Globus pallidus (tissue), 1 donor: ENCODE measurements at regions not wholly inside any gene's neighbourhood (a gene's known extent, or its start where the extent isn't known, plus 50 kb on each side); places are given as distances from the start of the nearest gene placed in this dataset.
"Not testable (repeated sequence)": the region's sequence is repeated elsewhere in the genome, so short reads cannot be mapped to it uniquely, and the experiment has no call there.

Experiments used
- DNase-seq: peaks from one replicate; pipeline ENCODE4 v3.0.0-alpha.2; 2015; ENCODE audit warnings: low spot score

DNA sequence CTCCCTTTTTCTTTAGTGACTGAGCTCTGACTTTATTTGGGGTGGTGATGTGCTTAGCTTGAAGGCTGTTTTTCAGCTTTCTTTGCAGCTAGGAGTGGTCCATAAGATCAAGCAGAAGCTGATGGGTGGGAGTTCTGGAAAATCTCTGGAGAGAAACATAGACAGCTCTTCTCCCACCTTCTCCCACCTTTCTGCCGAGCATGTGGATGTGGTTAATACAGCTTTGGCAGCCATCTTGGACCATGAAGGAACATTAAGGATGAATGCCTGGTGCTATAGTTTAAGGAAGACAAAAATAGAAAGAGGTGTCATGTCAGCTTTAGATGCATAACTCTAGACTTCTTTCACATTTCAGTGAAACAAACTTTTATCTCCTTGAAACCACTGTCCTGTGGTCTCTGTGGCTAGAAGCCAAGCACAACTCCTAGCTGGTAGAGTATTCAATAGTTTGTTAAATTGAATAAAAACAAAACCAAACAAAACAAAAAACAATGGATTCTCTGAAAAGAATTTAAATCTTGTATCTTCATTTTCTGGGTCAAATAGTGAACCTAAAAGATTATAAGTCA lies 203.6 kb upstream of the SESN3 start:
- no peak for DNase-seq

DNA sequence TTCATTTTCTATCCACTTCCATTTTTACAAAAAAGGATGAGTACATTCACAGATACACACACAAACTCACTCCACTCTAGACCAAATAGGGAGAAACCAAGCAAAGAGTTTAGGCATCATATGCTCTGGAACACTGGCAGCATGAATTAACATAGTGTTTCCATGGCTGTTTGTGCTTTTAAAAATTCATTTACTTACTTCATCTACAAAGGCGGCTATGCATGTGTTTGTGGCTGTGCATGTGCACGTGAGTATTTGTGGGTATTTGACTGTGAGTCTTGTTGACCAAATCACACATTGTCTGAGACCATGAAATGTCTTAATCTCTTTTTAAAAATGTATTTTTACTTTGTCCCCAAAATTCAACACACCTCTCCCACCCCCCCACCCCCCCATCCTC lies 203.0 kb upstream of the SESN3 start:
- DNase-seq = no peak

DNA sequence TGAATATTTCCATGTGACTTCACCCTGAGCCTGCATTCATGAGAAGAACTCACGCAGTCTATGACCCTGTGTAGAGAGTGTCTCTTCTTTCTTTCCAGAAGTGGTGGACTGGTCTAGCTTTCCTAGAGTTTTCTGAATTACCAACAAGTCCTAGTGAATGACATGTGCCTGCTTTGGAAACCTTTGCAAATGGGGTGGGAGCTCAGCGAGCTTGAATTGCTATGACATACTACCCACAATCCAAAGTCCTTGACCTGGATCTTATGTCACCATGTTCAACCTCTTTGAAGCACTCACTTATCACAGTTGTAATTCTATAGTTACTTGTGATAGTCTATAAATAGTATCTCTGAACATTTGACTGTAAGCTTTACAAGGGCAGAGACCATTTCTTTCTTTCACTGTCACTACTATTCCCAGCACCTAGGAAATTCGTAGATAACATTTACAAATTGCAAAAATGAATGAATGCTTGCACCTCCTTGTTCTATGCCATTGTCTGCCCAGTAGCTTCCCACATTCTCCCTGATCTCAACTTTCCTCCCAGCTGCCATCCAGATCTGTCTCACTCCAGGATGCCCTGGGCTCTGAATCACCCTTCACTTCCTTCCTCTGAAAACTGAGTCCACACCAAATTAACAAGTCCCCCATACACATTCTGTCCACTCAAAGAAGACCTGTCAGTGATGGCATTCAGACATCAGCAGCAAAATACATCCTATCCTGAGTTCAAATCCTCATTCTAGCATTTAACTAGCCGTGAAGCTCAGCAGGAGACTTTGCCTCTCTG lies 201.9 kb upstream of the SESN3 start:
- DNase-seq = no peak

DNA sequence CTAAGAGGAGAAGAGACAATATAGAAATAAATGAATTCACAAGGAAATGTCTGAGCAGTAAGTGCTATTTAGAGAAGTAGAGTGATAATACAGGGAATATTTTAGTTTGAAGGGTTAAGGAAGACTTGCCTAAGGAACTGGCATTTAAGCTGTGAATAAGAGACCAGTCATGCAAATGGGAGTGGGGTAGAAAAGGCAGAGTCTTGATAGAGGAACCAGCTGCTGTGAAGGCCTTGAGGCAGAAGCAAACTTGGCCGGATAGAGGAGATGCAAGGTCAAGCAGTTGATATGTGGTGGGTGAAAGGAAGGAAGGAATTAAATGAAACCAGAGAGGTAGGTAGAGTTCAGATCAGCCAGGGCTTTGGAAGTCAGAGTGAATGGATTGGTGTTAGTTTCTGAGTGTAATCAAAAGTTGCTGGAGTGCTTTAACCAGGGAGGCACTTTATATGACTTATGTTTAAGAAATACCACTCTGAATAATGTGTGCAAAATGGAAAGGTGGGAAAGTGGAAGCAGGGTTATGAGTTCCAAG lies 198.4 kb upstream of the SESN3 start:
- DNase-seq = no peak

DNA sequence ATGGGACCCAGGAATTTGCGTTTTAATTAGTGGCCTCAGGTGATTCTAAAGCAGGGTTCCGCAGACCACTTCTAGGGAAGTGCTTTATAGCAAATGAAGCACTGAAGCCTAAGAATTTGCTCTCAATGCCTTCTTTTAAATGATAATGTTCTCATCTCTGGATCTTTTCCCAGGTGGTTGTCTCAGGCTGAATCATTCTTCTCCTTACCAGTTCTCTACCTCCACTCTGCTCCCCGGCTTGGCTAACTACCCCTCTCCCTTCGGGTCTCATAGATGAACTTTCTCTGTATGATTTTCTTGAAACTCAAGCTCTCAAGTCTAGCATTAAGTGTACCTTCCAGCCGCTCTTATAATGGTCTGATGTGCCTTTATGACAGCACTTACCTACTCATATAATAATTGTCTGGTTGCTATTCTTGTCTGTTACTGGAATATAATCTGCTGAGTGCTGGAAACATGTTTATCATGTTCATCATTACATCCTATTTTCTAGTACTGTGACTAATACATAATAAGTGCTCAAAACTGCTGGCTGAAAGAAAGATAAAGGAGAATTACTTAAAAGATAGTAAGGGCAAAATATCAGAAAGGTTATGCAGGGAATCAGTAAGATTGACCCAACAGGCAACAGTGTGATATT lies 195.9 kb upstream of the SESN3 start:
- no peak for DNase-seq

DNA sequence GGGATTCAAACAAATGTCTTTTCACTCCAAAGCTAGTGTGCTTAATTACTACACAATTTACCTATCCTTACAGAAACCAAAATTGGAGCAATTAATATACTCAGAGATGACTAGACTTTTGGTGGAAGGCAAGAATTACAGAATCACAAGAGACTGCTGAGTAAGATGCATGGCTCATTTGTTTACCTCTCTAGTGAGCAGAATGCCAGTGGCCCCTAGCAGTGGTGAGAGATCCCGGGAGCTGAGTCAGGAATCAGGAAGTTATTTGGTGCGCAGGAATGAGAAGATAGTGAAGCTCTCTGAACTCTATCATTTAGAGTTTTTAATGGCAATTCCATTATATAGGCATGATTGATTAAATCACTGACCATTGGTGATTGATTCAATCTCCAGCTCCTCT lies 188.9 kb upstream of the SESN3 start:
- DNase-seq = no peak

DNA sequence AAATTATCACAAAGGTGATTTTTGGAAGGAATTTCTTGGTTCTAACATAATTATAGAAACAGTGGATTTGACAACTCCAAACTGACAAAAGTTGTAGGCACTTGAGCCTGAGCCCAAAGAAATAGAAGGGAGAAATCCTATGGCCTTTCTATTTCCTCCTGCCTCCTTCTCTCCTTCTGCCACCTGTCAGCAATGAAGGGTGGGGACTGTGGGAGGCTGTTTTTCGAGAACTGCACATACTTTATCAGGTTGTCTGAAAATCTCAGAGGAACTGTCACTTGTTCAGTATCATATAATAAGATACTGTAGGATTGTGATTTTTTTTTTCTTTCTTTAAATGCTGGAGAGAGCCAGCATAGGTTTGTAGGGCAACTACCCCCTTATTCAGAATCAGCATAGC lies 187.9 kb upstream of the SESN3 start:
- no peak for DNase-seq

DNA sequence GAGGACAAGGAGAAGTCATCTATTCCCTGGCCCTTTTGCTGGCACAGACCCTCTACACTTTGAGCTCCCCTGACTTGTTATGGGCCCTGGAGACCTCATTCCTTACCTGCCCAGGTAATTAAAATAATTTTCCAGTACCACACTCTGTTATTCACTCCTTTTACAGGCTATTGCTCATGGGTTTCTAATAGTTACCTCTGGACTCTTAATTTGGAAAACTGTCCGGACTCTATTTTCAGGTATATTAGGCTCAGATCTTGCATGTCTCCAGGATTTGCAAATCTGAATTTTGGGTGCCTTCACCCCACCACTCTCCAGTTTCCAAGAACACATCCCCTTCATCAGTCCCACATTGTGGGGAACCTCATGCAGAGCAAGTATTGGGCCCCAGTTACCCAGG lies 186.8 kb upstream of the SESN3 start:
- no peak for DNase-seq

DNA sequence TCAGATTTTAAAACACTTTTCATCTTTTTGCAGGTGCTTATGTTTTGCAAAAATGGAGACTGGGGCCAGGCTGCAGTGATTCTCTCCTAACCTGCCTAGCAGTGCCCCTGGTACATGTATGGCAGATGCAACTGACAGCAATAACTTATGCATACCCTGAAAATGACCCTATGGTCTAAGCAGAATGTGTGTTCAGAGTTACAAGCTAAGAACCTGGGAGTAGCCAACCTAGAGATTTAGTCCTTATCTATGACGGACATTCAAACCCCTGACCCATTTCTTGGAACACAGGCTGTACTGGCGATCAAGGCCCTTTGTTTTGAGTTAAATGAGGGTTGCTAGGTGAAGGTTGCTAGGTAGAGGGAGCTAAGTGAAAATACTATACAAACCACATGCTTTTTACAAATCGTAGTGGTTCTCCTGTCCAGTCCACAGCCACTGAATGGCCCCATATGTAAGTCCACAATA lies 184.9 kb upstream of the SESN3 start:
- no peak for DNase-seq

DNA sequence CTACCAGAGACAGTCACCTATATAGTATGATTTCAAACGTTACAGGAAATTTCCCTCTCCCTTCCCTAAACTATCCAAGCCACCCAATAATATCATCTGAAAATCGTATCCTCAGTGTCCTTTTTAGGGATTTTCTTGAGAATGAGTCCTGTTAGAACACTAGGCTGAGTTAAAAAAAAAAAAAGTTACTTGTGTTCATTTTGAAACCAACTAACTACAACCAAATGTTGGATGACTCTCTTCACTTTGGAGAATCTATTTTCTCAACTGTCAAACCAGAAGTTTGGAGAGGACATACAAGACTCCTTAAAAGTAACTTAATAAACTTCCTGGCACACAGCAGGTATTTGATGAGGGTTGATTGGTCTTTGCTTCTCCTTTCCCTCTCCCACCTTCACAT lies 183.2 kb upstream of the SESN3 start:
- no peak for DNase-seq

DNA sequence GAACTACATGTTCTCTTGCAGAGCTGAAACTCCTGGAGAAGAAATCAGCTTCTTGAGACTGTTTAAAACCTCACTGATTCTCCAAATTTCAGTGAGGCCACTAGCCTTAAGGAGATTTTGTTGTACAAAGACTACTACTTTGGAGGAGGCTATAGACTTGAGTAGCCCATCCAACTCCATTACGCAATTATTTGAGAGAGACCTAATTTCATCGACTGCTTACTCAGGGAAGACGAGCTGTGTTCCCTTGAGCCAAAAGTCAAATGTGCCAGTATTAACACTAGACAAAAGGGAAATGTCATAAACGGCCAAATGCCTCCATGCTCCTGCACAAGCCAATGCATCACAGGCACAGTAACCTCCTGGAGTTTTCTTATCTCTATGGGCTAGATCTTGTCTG lies 182.8 kb upstream of the SESN3 start:
- no peak for DNase-seq

DNA sequence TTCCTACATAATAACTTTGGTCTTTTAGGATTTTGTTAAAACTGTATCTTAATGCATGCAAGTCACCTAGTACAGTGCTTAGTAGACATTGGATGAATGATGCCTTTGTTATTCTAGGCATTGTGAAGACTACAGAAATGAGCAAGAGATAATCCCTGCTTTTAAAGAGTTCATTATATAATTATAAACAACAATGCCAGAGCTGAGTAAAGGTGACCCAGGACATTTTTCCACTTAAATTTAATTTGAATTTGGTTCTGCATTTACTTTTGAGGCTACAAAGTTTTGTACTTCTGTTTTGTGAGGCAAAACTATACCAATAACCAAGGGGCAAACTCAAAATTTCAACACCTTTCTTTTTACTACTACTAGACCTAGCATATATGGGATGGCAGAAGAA lies 182.0 kb upstream of the SESN3 start:
- no peak for DNase-seq

DNA sequence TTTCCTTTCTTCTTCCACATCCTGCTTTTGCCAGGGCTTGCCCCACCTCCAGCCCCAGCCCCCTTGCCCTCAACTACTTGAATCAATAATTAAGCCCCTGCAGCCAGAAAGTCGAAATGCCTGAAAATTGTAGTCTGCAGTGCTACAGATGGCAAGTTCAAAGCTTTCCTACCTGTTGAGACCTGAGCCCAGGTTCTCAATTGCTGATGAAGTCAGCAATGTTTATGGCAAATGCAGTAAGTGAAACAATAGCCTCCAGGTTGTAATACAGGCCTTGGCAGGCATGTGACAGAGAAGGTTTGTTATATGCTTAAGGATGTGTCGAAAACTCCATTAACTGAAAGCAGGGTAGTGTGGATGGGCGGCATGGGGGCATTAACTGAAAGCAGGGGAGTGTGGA lies 181.1 kb upstream of the SESN3 start:
- no peak for DNase-seq

DNA sequence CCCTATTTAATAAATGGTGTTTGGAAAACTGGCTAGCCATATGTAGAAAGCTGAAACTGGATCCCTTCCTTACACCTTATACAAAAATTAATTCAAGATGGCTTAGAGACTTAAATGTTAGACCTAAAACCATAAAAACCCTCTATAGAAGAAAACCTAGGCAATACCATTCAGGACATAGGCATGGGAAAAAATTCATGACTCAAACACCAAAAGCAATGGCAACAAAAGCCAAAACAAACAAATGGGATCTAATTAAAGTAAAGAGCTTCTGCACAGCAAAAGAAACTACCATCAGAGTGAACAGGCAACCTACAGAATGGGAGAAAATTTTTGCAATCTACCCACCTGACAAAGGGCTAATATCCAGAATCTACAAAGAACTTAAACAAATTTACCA lies 179.7 kb upstream of the SESN3 start:
- not testable (repeated sequence) for DNase-seq

DNA sequence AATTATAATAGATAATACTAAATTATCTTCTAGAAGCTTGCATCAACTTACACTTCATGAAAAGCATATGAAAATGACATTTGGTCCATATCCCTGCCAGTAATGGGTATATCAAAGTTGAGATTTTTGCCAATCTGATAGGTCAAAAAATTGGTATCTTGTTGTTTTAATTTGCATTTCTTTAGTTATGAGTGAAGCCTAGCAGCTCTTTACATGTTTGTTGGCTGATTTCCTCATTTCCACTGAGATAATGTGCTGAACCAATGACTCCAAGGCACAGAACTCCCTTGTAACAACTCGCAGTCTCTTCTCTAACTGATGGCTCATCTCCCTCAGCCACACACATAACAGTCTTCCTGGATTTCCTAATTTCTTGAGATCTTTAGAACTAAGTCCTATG lies 175.3 kb upstream of the SESN3 start:
- DNase-seq = no peak

DNA sequence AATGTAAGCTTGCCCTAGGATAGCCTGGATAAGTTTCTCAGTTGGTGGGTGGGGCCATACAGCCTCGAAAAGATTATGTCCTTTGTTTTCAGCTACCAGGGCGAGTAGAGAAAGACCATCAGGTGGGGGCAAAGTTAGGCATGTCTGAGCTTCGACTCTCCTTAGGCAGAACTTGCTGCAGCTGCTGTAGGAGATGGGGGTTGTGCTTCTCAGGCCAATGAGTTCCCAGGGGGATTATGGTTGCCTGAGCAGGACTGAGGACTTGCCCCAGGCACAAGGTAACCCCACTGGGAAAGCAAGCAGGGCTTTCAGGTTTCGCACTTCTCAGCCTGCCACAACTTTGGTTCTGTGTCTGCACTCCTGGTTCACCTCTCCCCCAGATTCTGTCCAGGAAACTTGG lies 173.4 kb upstream of the SESN3 start:
- no peak for DNase-seq

DNA sequence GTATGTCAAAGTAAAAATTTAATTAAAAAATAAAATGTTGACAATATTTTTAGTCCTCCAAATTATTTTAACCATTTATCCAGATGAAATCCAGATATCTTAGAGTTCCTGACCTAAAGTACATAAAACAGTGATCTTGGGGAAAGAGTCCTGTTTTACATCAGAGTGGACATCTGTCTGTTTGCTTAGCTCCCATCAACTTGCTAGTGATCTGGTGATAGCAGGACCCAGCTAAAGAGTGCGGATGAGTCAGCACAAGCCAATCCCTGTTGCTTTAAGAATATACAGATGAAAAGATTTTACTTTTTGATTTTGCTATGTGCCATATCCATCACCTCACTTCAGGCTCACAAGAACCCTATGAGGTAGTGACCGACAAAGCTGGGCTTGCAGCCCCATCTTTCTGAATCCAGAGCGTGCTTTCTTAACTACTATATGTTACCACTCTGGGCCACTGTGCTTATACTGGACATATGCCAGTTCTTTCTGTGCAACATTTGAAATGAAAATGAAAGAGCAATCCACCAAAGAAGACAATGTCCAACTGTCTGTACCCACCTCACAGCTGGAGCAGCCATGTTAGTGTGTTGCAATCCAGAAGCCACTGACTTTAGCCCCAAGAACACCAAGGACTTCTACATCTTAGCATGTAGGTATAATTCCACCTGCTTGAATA lies 167.6 kb upstream of the SESN3 start:
- DNase-seq = no peak

DNA sequence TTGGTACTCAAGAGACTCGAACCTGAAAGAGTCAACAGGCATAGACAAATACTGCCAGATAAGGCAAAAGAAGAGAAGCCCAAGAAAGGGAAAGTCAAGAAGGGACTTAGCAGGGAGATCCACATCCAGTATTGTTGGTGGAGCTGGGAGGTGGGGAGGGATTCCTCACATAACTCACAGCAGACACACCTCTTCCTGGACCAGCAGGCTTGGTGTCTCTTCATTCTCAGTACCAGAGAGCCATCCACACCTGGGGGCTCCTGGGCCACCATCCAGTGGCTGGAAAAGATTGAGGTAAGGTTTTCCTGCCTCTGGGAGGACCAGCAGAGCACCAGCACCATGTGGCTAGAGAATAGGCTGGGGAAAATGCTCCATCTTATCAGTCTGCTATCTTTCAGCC lies 161.6 kb upstream of the SESN3 start:
- no peak for DNase-seq

DNA sequence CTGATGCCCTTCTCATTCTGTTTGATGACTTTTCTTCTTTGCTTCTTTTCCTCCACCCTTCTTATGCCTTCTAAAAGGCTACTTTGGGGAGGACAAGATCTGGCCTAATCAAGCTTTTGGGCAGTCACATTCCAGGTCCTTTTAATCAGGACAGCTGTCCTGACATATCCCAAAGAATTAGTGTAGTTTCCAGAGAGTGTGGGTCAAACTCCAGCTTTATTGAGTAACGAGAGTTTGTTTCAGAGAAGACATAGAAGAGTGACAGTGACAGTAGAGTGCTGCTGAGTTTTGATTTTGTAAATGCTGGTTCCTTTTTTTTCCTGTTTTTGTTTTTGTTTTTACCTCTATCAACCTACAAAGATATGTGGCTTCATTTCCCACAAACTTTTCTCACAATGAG lies 158.4 kb upstream of the SESN3 start:
- DNase-seq = no peak

DNA sequence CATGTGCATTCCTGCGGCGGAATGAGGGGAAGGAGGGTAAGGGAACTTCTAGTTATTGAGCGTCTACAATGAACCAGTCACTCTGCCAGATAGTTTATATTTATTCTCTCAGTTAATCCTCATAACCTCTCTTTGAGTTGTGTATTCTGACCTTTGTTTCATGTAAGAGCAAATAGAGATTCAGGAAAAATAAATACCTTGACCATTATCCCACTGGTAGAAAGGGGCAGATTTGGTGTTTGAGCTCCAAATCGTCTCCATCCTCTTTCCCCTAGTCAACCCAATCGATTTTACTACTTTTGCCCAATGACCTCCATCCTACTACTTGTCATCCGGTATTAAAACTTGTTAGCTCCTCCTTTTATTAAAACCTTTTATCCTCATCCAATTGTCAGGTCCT lies 157.1 kb upstream of the SESN3 start:
- no peak for DNase-seq

DNA sequence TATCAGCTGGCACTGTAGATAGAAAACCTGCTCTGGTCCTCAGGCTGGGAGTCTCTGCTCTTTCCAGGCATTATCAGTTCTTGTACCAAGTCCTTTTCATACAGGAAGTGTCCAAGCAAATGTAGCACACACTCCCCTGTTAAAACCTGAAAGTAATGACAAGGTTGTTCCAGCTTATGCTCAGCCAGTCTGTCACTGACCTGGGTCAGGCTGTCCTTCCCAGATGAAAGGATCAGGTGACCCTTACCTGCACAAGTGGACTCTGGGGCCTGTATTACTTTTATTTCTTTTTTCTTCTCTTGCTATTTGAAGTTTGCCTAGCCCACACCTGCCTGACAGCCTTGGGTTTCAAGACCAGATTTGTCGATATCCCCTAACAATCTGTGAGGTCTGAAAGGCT lies 156.3 kb upstream of the SESN3 start:
- DNase-seq = no peak

DNA sequence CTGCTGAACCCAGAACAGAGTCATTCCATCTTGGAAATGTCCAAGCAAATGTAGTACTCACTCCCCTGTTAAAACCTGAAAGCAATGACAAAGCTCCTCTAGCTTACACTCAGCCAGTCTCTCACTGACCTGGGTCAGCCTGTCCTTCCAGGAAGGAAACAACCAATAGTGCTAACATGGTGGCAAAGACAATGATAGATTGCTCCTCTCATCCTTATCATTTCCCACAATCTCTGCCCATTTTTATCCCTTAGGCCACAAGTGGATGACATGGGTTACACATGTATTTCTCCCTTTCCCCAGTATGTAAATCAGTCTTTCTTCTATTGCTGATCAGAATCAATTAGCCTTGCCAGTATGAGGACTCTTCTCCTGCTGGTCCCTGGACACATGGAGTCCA lies 154.6 kb upstream of the SESN3 start:
- DNase-seq = no peak

DNA sequence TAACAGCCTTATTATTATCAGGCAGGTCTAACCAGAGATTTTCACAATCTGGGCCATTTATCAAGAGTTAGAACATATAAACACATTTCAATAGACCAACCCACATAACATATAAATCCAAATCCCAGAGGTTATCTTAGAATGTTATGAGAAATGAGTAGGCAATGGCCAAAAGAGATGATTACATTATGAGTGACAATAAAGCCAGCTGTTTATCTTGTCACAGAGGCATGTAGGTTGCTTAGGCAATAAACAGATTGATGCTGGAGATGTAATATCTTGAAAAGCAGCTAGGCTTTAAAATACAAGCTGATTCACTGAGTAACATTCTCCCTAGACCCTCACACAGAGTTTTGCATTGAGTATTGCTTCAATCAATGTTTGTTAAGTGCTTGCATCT lies 148.5 kb upstream of the SESN3 start:
- DNase-seq = no peak
